DOHH2 (cell line): ENCODE measurements at regions not wholly inside any gene's neighbourhood (a gene's known extent, or its start where the extent isn't known, plus 50 kb on each side); places are given as distances from the start of the nearest gene placed in this dataset.

Experiments used
- H3F3A ChIP-seq: fragments of 200-600 bp; sonication (generic), shearing (Covaris generic); 2 replicates; pipeline ENCODE4 v1.6.0; 2016; ENCODE audit warnings: antibody characterized with exemption, mild to moderate bottlenecking; ENCODE audit not compliant: control insufficient read depth, insufficient read depth
- H3K27ac ChIP-seq: fragments of 200-600 bp; sonication (generic); 2 replicates; pipeline ENCODE4 v1.5.1; 2014; ENCODE audit warnings: low read depth, mild to moderate bottlenecking, low read length, moderate library complexity
- H3K27me3 ChIP-seq: fragments of 200-600 bp; sonication (generic); 2 replicates; pipeline ENCODE4 v1.6.1; 2014; ENCODE audit warnings: mild to moderate bottlenecking, low read length, mixed read lengths; ENCODE audit not compliant: control insufficient read depth
- H3K36me3 ChIP-seq: fragments of 200-600 bp; sonication (generic); 2 replicates; pipeline ENCODE4 v1.6.1; 2014; ENCODE audit warnings: mild to moderate bottlenecking, low read length, moderate library complexity, mixed read lengths; ENCODE audit not compliant: control insufficient read depth
- H3K4me1 ChIP-seq: fragments of 200-600 bp; sonication (generic); 2 replicates; pipeline ENCODE4 v1.6.1; 2014; ENCODE audit warnings: mild to moderate bottlenecking, low read length, mixed read lengths; ENCODE audit not compliant: control insufficient read depth
- H3K4me2 ChIP-seq: fragments of 200-600 bp; sonication (generic); 2 replicates; pipeline ENCODE4 v1.6.0; 2014; ENCODE audit warnings: mild to moderate bottlenecking, low read length, moderate library complexity
- H3K4me3 ChIP-seq: fragments of 200-600 bp; sonication (generic); 2 replicates; pipeline ENCODE4 v1.5.1; 2014; ENCODE audit warnings: mild to moderate bottlenecking, low read length, mixed read lengths
- H3K79me2 ChIP-seq: fragments of 200-600 bp; sonication (generic); 2 replicates; pipeline ENCODE4 v1.6.1; 2014; ENCODE audit warnings: mild to moderate bottlenecking, low read length, mixed read lengths; ENCODE audit not compliant: control insufficient read depth
- H3K9me2 ChIP-seq: fragments of 200-600 bp; sonication (generic); replicated peaks from 2 replicates; pipeline ENCODE4 v1.6.1; 2014; ENCODE audit warnings: mild to moderate bottlenecking, low read length, mixed read lengths; ENCODE audit not compliant: control insufficient read depth
- H3K9me3 ChIP-seq: fragments of 200-600 bp; sonication (generic); 2 replicates; pipeline ENCODE4 v1.6.1; 2014; ENCODE audit warnings: antibody characterized with exemption, low read length, mixed read lengths; ENCODE audit not compliant: control insufficient read depth, insufficient read depth
- H4K20me1 ChIP-seq: fragments of 200-600 bp; sonication (generic); 2 replicates; pipeline ENCODE4 v1.6.0; 2014; ENCODE audit warnings: low read depth, mild to moderate bottlenecking, antibody characterized with exemption, low read length, moderate library complexity; ENCODE audit not compliant: control insufficient read depth, insufficient read depth
- CTCF ChIP-seq: fragments of 200-600 bp; sonication (generic); IDR thresholded peaks from one replicate; pipeline ENCODE4 v1.5.1; 2014; ENCODE audit warnings: antibody characterized with exemption, mild to moderate bottlenecking, low read depth, low read length; ENCODE audit not compliant: poor library complexity, severe bottlenecking
- EZH2phosphoT487 ChIP-seq: fragments of 200-600 bp; sonication (generic); IDR thresholded peaks from 2 replicates; pipeline ENCODE4 v1.6.1; 2017; ENCODE audit warnings: borderline replicate concordance, mild to moderate bottlenecking, antibody characterized with exemption, low read length, moderate library complexity, mixed read lengths

- Histone ChIP-seq H3K27me3 (no peaks in the 10 kb centered on the region), H3K27ac (no peak overlapping the region), H3K4me1 (no peaks in the 10 kb centered on the region)
These were observed 122.6 kb upstream of the NXT1 start for GRCh38 chr20:23227976-23228375.

GRCh38 chr20:23227274-23227673 lies 123.3 kb upstream of the NXT1 start:
- Histone ChIP-seq H3F3A (no peaks in the 10 kb centered on the region), H3K36me3 (no peaks in the 10 kb centered on the region), H3K4me1 (no peaks in the 10 kb centered on the region), H3K27me3 (no peaks in the 10 kb centered on the region), H3K9me3 (no peaks in the 10 kb centered on the region), H3K79me2 (no peaks in the 10 kb centered on the region), H3K27ac (no peak overlapping the region), H3K9me2 (no peaks in the 10 kb centered on the region), H3K4me3 (no peak overlapping the region), H3K4me2 (no peak overlapping the region), H4K20me1 (no peaks in the 10 kb centered on the region)
- no peak for TF ChIP-seq EZH2phosphoT487
- TF ChIP-seq CTCF: no peak

More at GRCh38 chr20:23227976-23228375, 122.6 kb upstream of the NXT1 start:
- no peaks in the 10 kb centered on the region for H3K79me2 ChIP-seq
- no peak overlapping the region for H3K4me3 ChIP-seq
- H3K36me3 ChIP-seq: no peaks in the 10 kb centered on the region
- H4K20me1 ChIP-seq: no peaks in the 10 kb centered on the region
- TF ChIP-seq EZH2phosphoT487 (no peak), CTCF (no peak)
- no peaks in the 10 kb centered on the region for H3K9me3 ChIP-seq
- H3K4me2 ChIP-seq: no peak overlapping the region
- no peaks in the 10 kb centered on the region for H3K9me2 ChIP-seq
- H3F3A ChIP-seq: no peaks in the 10 kb centered on the region

- Histone ChIP-seq H3K4me3 (no peak overlapping the region), H4K20me1 (no peaks in the 10 kb centered on the region), H3K27me3 (no peaks in the 10 kb centered on the region), H3K27ac (no peak overlapping the region), H3F3A (no peaks in the 10 kb centered on the region), H3K79me2 (no peaks in the 10 kb centered on the region), H3K4me1 (no peaks in the 10 kb centered on the region), H3K4me2 (no peak overlapping the region), H3K9me2 (no peaks in the 10 kb centered on the region), H3K36me3 (no peaks in the 10 kb centered on the region), H3K9me3 (no peaks in the 10 kb centered on the region)
- TF ChIP-seq EZH2phosphoT487: no peak
- TF ChIP-seq CTCF: no peak
These were observed 123.9 kb upstream of the NXT1 start for GRCh38 chr20:23226612-23227265.
